ENCODE measurements at regions not wholly inside any gene's neighbourhood (a gene's known extent, or its start where the extent isn't known, plus 50 kb on each side); places are given as distances from the start of the nearest gene placed in this dataset.

DNA sequence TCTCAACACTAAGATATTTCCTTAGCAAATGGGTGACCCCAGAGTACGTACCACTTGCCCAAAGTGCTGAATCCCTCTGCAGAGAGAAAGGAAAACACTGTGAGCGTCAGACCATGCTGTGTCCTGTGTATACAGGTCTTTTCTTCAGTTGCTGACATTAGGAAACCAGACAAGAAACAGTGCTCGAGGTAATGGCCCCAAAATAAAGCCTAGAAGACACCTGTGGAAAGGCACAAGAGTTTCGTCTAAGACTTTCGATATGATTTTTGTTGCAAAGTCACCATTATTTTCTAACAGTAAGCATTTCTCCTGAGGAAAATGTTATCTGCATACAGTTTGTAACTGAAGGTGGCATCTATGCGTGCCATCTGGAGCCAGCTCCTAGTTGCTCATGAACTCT is 62.0 kb upstream of the SIMC1 start:
- DNase-seq (ENCODE audit: low read depth in 2 of 2) = no peak

GRCh38 chr5:176178789-176179188 is 59.4 kb upstream of the SIMC1 start:
- DNase-seq (ENCODE audit: low read depth in 2 of 2) = no peak

DNA sequence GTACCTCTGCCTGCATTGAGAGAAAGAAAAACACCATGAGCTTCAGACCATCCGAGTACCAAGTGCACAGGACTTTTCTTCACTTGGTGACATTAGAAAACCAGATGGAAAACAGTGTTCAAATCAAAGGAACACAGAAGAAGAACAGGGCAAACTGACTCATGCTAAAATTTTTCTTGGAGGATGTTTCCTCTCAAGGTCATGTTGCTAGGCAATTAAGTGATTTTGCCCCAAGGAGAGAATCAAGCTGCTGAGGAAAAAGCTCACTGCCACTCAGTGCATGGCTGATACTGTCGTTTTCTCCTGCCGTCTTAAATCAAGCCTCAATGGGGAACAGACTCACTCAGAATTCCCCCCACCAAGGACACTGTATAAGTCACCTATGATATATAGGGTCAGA is 57.9 kb upstream of the SIMC1 start:
- no peak for DNase-seq (ENCODE audit: low read depth in 2 of 2)

- DNase-seq (ENCODE audit: low read depth in 2 of 2) = no peak
Measured at GRCh38 chr5:176180781-176181180, 57.4 kb upstream of the SIMC1 start.

- DNase-seq (ENCODE audit: low read depth in 2 of 2) = no peak
Measured at GRCh38 chr5:176181271-176181855, 56.9 kb upstream of the SIMC1 start.

GRCh38 chr5:176183321-176184074 is 54.7 kb upstream of the SIMC1 start:
- no peak for DNase-seq (ENCODE audit: low read depth in 2 of 2)

GRCh38 chr5:176184608-176185132 is 53.6 kb upstream of the SIMC1 start:
- DNase-seq (ENCODE audit: low read depth in 2 of 2) = no peak

DNA sequence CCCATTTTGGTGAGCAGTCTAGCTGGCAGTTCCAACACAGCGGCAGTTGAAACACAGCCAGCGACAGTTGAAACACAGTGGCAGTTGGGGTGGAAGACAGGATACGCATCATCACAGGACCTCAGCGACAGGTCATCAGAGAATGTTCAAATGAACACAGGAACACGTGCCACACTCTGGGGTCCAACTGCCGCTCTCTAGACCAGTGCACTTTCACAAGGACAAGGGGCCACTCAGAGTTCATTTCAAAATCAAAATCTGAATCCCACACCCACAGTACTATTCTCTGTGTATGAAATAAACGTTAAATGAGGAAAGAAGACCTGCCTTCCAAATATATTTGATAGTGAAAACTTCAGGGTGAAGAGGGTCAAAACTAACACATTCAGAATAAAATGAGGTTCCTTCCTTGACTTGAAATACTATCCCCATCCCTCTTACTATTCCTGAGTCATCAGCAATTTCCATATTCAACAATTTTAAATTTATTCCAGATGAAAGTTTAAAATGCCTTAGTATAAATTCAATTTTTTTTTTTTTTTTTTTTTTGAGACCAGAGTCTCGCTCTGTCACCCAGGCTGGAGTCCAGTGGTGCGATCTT is 53.0 kb upstream of the SIMC1 start:
- no peak for DNase-seq (ENCODE audit: low read depth in 2 of 2)

- DNase-seq (ENCODE audit: low read depth in 2 of 2) = no peak
Measured at GRCh38 chr5:176186107-176186506, 52.1 kb upstream of the SIMC1 start.

DNA sequence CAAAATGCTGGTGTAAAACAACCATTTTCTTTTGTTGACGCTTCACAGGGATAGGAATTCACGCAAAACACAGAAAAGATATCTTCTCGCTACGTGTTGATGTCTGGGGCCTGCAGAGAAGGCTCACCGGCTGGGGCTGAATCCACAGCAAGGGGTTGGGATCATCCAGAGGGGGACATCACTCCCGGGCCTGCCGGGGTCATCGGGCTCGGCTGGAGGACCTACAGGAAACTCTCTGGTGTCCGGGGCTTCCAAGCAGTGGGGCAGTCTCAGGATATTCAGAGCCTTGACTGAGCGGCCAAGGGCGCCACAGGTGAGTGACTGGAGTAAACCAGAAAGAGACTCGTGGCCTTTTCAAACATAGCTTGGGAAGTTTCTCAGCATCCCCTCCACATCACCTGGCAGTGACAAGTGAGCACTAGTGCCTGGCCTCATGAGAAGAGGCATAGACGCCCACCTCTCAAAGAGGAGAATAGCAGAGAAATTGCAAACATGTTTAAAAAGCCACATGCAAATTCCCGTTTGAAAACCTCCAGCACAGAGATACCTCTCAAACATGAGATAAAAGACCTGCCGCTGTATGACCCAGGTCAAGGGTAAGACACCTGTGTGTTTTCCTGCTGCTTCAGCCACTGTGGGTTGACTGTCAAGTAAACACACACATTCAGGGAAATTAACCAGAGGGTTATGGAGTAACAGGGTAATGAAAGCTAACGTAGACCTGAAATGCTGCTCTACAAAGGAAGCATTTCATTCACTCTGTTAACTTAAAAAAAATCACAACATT is 50.8 kb upstream of the SIMC1 start:
- no peak for DNase-seq (ENCODE audit: low read depth in 2 of 2)

GRCh38 chr5:176188085-176188484 is 50.1 kb upstream of the SIMC1 start:
- no peak for DNase-seq (ENCODE audit: low read depth in 2 of 2)

Data from activated CD4-positive, alpha-beta T cell treated with anti-CD3 and anti-CD28 coated beads for 24 hours (primary cell).